Fibroblast of lung (primary cell): ENCODE measurements at regions not wholly inside any gene's neighbourhood (a gene's known extent, or its start where the extent isn't known, plus 50 kb on each side); places are given as distances from the start of the nearest gene placed in this dataset.
"Not testable (repeated sequence)": the region's sequence is repeated elsewhere in the genome, so short reads cannot be mapped to it uniquely, and the experiment has no call there.

Source experiments
- DNase-seq, 2 donors: peaks; one replicate each; pipeline versions ENCODE4 v3.0.0 to v3.0.0-alpha.2; 2010; ENCODE audit warnings: low read depth in 2 of 2
- H2AFZ ChIP-seq: 2 replicates; pipeline ENCODE4 v1.5.1; 2012; ENCODE audit warnings: low read length, control low read depth, inconsistent platforms
- H3K27ac ChIP-seq: 2 replicates; pipeline ENCODE4 v1.5.1; 2011; ENCODE audit warnings: low read length, control low read depth; ENCODE audit not compliant: insufficient read depth
- H3K27me3 ChIP-seq: 2 replicates; pipeline ENCODE4 v1.5.1; 2011; ENCODE audit warnings: mild to moderate bottlenecking, low read length; ENCODE audit not compliant: control insufficient read depth, insufficient read depth
- H3K36me3 ChIP-seq: 2 replicates; pipeline ENCODE4 v1.5.1; 2011; ENCODE audit warnings: low read length; ENCODE audit not compliant: control insufficient read depth, insufficient read depth
- H3K4me1 ChIP-seq: 2 replicates; pipeline ENCODE4 v1.5.1; 2011; ENCODE audit warnings: low read length; ENCODE audit not compliant: control insufficient read depth, insufficient read depth; ENCODE audit errors: extremely low read depth
- H3K4me2 ChIP-seq: 2 replicates; pipeline ENCODE4 v1.5.1; 2011; ENCODE audit warnings: low read length, control low read depth; ENCODE audit not compliant: insufficient read depth; ENCODE audit errors: extremely low read depth
- H3K4me3 ChIP-seq, 4 experiments: fragments of 200-600 bp in 1 of 4; sonication (generic) in 1 of 4; replicated peaks in 1 of 4; 2 replicates each; pipeline ENCODE4 v1.5.1; 2011 to 2016; ENCODE audit warnings: low read length in 4 of 4, low read depth in 3 of 4, mild to moderate bottlenecking in 3 of 4, control low read depth in 2 of 4, inconsistent platforms in 1 of 4, mixed read lengths in 1 of 4; ENCODE audit not compliant: insufficient read depth in 1 of 4; ENCODE audit errors: control extremely low read depth in 1 of 4
- H3K79me2 ChIP-seq: 2 replicates; pipeline ENCODE4 v1.5.1; 2012; ENCODE audit warnings: mild to moderate bottlenecking, low read length, inconsistent platforms; ENCODE audit not compliant: control insufficient read depth, insufficient read depth
- H3K9ac ChIP-seq: 2 replicates; pipeline ENCODE4 v1.5.1; 2011; ENCODE audit warnings: mild to moderate bottlenecking, low read length, control low read depth; ENCODE audit not compliant: insufficient read depth
- H3K9me3 ChIP-seq: 2 replicates; pipeline ENCODE4 v1.5.1; 2012; ENCODE audit warnings: low read depth, low read length; ENCODE audit not compliant: control insufficient read depth, insufficient read depth
- H4K20me1 ChIP-seq: 2 replicates; pipeline ENCODE4 v1.5.1; 2011; ENCODE audit warnings: low read length; ENCODE audit not compliant: control insufficient read depth, insufficient read depth; ENCODE audit errors: extremely low read depth
- EZH2 ChIP-seq: IDR thresholded peaks from 2 replicates; pipeline ENCODE4 v1.5.1; 2012; ENCODE audit warnings: low read length, control low read depth, mild to moderate bottlenecking; ENCODE audit errors: missing control alignments
- TF ChIP-seq, protein P1 (sequence below), 2 donors: IDR thresholded peaks in 1 of 2; conservative IDR thresholded peaks in 1 of 2; 1 replicate in 1 of 2; 2 replicates in 1 of 2; pipeline ENCODE4 v1.5.1; 2011 to 2012; ENCODE audit warnings: low read length in 2 of 2, control low read depth in 1 of 2, inconsistent platforms in 1 of 2, low read depth in 1 of 2, mild to moderate bottlenecking in 1 of 2

DNA sequence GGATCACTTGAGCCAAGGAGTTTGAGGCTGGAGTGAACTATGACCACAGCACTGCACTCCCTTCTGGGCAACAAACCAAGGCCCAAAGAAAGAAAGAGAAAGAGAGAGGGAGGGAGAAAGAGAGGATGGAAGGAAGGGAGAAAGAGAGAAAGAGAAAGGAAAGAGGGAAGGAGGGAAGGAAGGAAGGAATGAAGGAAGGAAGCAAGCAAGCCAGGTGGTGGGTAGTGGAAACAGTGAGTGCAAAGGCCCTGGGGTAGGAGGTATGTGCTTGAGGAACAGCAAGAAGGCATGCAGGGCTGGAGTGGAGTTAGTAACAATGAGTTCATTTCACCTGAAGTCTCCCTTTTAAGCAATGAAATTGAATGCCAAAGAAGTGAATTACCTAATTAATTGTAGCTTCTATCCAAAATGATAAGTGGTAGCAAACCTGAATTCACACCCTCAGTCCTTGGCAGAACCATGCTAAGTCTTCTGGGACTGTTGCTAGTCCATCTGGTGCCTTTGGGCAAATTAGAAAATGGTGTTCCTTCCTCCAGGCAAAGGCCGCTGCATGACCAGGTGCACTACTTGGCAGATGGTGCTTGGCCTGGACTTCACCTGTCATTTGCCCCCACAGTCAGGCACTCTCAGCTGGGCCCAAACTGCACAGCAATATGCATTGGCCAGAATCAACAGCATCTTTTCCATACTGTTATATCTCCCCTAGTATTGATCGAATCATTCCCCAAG lies 67.4 kb upstream of the MPP7 start:
- H3K9ac ChIP-seq = no peak overlapping the region
- H3K79me2 ChIP-seq = no peaks in the 10 kb centered on the region
- H3K4me1 ChIP-seq = no peaks in the 10 kb centered on the region
- TF ChIP-seq EZH2 = no peak
- TF ChIP-seq, protein P1, sequence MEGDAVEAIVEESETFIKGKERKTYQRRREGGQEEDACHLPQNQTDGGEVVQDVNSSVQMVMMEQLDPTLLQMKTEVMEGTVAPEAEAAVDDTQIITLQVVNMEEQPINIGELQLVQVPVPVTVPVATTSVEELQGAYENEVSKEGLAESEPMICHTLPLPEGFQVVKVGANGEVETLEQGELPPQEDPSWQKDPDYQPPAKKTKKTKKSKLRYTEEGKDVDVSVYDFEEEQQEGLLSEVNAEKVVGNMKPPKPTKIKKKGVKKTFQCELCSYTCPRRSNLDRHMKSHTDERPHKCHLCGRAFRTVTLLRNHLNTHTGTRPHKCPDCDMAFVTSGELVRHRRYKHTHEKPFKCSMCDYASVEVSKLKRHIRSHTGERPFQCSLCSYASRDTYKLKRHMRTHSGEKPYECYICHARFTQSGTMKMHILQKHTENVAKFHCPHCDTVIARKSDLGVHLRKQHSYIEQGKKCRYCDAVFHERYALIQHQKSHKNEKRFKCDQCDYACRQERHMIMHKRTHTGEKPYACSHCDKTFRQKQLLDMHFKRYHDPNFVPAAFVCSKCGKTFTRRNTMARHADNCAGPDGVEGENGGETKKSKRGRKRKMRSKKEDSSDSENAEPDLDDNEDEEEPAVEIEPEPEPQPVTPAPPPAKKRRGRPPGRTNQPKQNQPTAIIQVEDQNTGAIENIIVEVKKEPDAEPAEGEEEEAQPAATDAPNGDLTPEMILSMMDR (conservative IDR thresholded peaks at IDR 0.05 in 1 of 2, IDR thresholded peaks at IDR 0.05 in 1 of 2; ENCODE audit: low read depth in 1 of 2, low read length in 2 of 2) = no peak
- H2AFZ ChIP-seq = no peak overlapping the region
- no peaks in the 10 kb centered on the region for H3K9me3 ChIP-seq
- no peak overlapping the region for H3K4me2 ChIP-seq
- DNase-seq = no peak
- no peaks in the 10 kb centered on the region for H3K27me3 ChIP-seq
- H3K36me3 ChIP-seq = no peaks in the 10 kb centered on the region
- H3K4me3 ChIP-seq = no peak overlapping the region
- H3K27ac ChIP-seq = no peak overlapping the region
- no peaks in the 10 kb centered on the region for H4K20me1 ChIP-seq

DNA sequence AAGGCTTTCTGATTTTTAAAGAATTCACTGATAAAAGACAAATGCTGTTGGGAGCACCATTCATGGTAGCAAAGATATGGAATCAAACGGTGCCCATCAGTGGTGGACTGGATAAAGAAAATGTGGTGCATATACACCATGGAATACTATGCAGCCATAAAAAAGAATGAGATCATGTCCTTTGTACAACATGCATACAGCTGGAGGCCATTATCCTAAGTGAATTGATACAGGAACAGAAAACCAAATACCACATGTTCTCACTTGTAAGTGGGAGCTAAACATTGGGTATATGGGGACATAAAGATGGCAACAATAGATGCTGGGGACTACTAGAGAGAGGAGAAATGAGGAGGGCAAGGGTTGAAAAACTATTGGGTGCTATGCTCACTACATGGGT lies 68.8 kb upstream of the MPP7 start:
- H4K20me1 ChIP-seq, H2AFZ ChIP-seq, H3K79me2 ChIP-seq, H3K27ac ChIP-seq, H3K4me1 ChIP-seq, H3K36me3 ChIP-seq, H3K4me3 ChIP-seq, H3K9ac ChIP-seq, H3K4me2 ChIP-seq, H3K9me3 ChIP-seq, H3K27me3 ChIP-seq, DNase-seq: not testable (repeated sequence)

DNA sequence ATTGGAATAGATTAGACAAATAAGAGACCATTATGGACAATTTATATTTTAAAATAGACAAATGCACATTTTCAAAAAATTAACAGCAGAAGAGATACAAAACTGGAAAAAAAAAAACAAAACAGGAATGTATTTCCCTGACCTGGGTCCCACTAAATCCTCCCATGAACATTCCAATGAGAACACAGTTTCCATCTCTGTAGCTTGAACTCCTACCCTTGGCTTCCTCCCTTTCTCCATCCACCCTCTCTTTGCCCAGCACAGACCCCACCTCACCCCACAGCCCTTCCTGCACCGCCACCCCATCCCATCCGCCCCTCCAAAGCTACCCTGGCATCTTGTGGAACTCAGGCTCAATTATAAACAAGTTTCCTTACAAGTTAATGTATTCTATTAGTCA lies 71.2 kb upstream of the MPP7 start:
- no peaks in the 10 kb centered on the region for H3K4me1 ChIP-seq
- no peak overlapping the region for H3K4me3 ChIP-seq
- H3K4me2 ChIP-seq = no peak overlapping the region
- DNase-seq = no peak
- TF ChIP-seq, protein P1 (conservative IDR thresholded peaks at IDR 0.05 in 1 of 2, IDR thresholded peaks at IDR 0.05 in 1 of 2; ENCODE audit: low read depth in 1 of 2, low read length in 2 of 2) = no peak
- no peak for TF ChIP-seq EZH2
- no peaks in the 10 kb centered on the region for H3K79me2 ChIP-seq
- H3K36me3 ChIP-seq = no peaks in the 10 kb centered on the region
- H3K27ac ChIP-seq = no peak overlapping the region
- H4K20me1 ChIP-seq = no peaks in the 10 kb centered on the region
- H3K9me3 ChIP-seq = no peaks in the 10 kb centered on the region
- no peaks in the 10 kb centered on the region for H3K27me3 ChIP-seq
- H3K9ac ChIP-seq = no peak overlapping the region
- H2AFZ ChIP-seq = no peak overlapping the region
